HEK293 (cell line): ENCODE measurements at regions not wholly inside any gene's neighbourhood (a gene's known extent, or its start where the extent isn't known, plus 50 kb on each side); places are given as distances from the start of the nearest gene placed in this dataset.

Source experiments
- CTCF ChIP-seq: fragments of 450-650 bp; formaldehyde crosslinking; IDR thresholded peaks from 2 replicates; pipeline ENCODE4 v1.5.1; 2016; ENCODE audit warnings: missing biosample characterization, missing genetic modification characterization
- KLF16 ChIP-seq: fragments of 450-650 bp; formaldehyde crosslinking; IDR thresholded peaks from 2 replicates; pipeline ENCODE4 v1.5.1; 2017; ENCODE audit warnings: missing biosample characterization, missing genetic modification characterization

DNA sequence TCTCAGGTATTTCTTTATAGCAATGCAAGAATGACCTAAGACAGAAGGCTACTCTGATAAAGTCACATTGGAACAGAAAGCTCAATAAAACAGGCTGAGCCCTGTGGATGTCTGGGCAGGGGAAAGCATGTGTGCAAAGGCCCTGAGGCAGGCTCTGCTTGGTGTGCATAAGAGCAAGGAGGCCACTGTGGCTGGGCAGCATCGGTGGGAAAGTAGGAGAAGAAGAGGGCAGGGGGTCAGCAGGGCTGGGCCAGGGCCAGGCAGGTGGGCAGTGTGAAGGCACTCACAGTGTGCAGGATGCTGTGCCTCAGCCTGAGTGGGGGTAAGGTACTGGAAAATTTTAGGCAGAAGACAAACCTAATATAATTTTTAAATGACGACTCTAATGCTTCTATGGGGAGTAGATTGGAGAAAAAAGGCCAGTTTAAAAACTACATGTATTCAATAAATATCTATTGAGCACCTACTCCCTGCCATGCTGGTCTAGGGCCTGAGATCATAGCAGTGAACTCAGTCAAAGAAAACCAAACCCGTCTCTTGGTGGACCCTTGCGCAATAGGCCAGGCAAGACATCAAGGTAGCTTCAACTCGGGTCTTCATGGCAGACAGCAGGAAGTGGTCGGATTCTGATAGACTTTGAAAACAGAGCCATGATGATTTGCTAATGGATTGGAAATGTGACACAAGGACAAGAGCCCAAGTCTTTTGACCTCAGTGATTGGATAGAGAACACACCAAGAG is 572.3 kb downstream of the TCERG1L start:
- TF ChIP-seq KLF16, result no peak
- TF ChIP-seq CTCF (tag by site-specific recombination), result no peak
